NT2/D1 (cell line): ENCODE measurements at regions not wholly inside any gene's neighbourhood (a gene's known extent, or its start where the extent isn't known, plus 50 kb on each side); places are given as distances from the start of the nearest gene placed in this dataset.

Experiments used
- DNase-seq: peaks from one replicate; pipeline ENCODE4 v3.0.0-alpha.2; 2011; ENCODE audit warnings: low read depth, low spot score
- H3K27me3 ChIP-seq: 2 replicates; pipeline ENCODE4 v1.6.0; 2011; ENCODE audit warnings: mild to moderate bottlenecking; ENCODE audit not compliant: insufficient read length, insufficient read depth
- H3K36me3 ChIP-seq: 2 replicates; pipeline ENCODE4 v1.6.1; 2011; ENCODE audit warnings: mild to moderate bottlenecking, low read length, mixed read lengths; ENCODE audit not compliant: insufficient read depth, insufficient read length
- H3K4me1 ChIP-seq: 2 replicates; pipeline ENCODE4 v1.5.1; 2011; ENCODE audit not compliant: insufficient read depth, insufficient read length
- H3K4me3 ChIP-seq: 2 replicates; pipeline ENCODE4 v1.5.1; 2011; ENCODE audit warnings: low read depth; ENCODE audit not compliant: insufficient read length
- H3K9ac ChIP-seq: 2 replicates; pipeline ENCODE4 v1.6.0; 2011; ENCODE audit warnings: low read depth; ENCODE audit not compliant: insufficient read length
- H3K9me3 ChIP-seq: 2 replicates; pipeline ENCODE4 v1.5.1; 2011; ENCODE audit warnings: mild to moderate bottlenecking, low read length; ENCODE audit not compliant: insufficient read depth
- SUZ12 ChIP-seq: IDR thresholded peaks from 2 replicates; pipeline ENCODE4 v1.6.1; 2011; ENCODE audit not compliant: insufficient read length, insufficient read depth; ENCODE audit errors: extremely low read depth
- YY1 ChIP-seq: IDR thresholded peaks from 2 replicates; pipeline ENCODE4 v1.6.1; 2011; ENCODE audit not compliant: insufficient read length, insufficient read depth
- ZNF274 ChIP-seq: IDR thresholded peaks from 2 replicates; pipeline ENCODE4 v1.6.1; 2011; ENCODE audit warnings: mild to moderate bottlenecking, low read depth, low read length

DNA sequence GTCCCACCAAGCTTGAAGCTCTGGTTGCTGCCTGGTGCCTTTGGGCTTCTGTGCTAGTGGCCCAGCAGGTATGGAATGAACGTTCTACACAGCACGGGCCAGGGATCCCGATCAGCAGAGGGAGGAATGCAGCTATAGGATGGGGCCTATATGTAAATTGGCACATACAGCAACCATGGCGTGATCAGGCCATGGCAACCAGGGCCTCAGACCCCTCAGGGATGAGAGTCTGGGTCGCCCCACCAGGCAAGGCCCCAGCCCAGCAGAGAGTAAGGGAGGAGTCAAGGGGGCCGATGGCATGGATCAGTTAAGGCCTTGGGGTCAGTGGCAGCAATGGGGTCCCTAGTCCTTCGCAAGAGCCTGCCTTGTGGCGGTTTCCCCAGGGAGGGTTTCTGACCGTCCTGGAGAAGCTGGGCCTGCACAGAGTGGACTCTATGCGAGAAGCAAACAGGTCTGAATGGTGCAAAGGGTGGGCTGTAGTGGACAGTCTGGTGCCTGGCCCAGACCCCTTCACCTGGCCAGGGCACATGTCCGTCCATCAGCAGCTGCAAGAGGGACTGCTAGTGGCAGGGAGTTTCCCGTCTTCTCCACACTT lies 98.2 kb upstream of the SLC22A11 start:
- no peak overlapping the region for H3K9ac ChIP-seq
- DNase-seq: no peak
- H3K27me3 ChIP-seq: no peaks in the 10 kb centered on the region
- TF ChIP-seq SUZ12 (no peak), YY1 (no peak), ZNF274 (no peak)
- H3K4me3 ChIP-seq: no peak overlapping the region
- H3K4me1 ChIP-seq: no peaks in the 10 kb centered on the region
- no peaks in the 10 kb centered on the region for H3K36me3 ChIP-seq
- H3K9me3 ChIP-seq: peaks cover 4% of the 10 kb centered on the region; the same call in 1 of the 2 replicates

DNA sequence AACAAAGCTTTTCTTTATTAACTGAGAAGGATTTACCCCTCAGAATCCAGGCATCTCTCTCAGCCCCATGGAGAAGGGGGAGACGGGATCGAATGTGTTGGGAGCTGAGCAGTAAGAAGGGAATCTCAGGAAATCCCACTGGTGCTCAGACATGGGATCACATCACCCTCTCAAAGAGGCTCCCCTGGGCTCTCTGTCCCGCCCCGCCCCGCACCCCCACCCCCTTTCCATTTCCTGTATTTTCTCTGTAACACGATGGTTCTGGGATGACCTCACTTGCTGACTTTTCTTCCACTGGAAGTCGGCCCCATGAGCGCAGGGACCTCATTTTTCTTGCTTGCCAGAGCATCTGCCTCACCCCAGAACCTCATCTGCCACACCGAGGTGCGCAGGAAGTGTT lies 96.7 kb upstream of the SLC22A11 start:
- Histone ChIP-seq H3K27me3 (no peaks in the 10 kb centered on the region), H3K4me1 (no peaks in the 10 kb centered on the region), H3K36me3 (no peaks in the 10 kb centered on the region), H3K4me3 (no peak overlapping the region), H3K9ac (no peak overlapping the region), H3K9me3 (no peaks in the 10 kb centered on the region)
- TF ChIP-seq ZNF274: no peak
- TF ChIP-seq SUZ12: no peak
- TF ChIP-seq YY1: no peak
- DNase-seq: no peak

DNA sequence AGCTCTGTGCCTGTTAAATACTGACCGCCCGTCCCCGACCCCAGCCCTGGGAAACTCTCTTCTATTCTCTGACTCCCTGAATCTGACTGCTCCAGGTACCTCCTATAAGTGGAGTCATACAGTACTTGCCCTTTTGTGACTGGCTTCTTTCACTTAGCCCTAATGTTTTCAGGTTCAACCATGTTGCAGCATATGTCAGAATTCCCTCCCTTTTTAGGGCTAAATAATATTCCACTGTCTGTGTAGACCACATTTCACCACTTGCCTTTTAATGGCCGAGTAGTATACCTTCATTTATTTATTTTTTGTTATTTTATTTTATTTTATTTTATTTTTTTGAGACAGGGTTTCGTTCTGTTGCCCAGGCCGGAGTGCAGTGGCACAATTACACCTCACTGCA lies 96.1 kb upstream of the SLC22A11 start:
- no peak overlapping the region for H3K4me3 ChIP-seq
- DNase-seq: no peak
- H3K9ac ChIP-seq: no peak overlapping the region
- TF ChIP-seq YY1: no peak
- H3K9me3 ChIP-seq: no peaks in the 10 kb centered on the region
- no peaks in the 10 kb centered on the region for H3K27me3 ChIP-seq
- no peaks in the 10 kb centered on the region for H3K4me1 ChIP-seq
- H3K36me3 ChIP-seq: no peaks in the 10 kb centered on the region

- DNase-seq: no peak
- H3K4me1 ChIP-seq: no peaks in the 10 kb centered on the region
- H3K9ac ChIP-seq: no peak overlapping the region
- no peak overlapping the region for H3K4me3 ChIP-seq
- TF ChIP-seq SUZ12 (no peak), ZNF274 (no peak), YY1 (no peak)
- H3K36me3 ChIP-seq: no peaks in the 10 kb centered on the region
- no peaks in the 10 kb centered on the region for H3K27me3 ChIP-seq
- H3K9me3 ChIP-seq: no peaks in the 10 kb centered on the region
These were observed 94.7 kb upstream of the SLC22A11 start for GRCh38 chr11:64461081-64461480.

DNA sequence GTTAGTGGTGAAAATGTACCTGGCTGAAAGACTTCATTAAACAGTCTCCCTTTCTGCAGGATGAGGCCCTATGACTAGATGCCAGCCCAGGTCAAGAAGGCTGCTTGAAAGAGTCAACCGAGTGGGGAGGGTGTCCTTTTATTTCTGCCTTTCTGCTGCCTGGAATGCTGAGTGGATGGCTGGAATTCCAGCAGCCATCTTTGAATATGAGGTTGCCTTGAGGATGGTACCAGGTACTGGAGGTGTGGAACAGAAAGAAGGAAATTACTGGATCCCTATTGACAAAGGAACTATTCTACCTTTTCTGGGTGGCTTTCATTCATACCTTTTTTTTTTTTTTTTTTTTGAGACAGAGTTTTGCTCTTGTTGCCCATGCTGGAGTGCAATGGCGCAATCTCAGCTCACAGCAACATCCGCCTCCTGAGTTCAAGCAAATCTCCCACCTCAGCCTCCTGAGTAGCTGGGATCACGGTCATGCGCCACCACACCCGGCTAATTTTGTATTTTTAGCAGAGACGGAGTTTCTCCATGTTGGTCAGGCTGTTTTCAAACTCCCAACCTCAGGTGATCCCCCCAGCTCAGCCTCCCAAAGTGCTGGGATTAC lies 89.5 kb upstream of the SLC22A11 start:
- Histone ChIP-seq H3K4me1 (no peaks in the 10 kb centered on the region), H3K9ac (no peak overlapping the region), H3K27me3 (peaks cover 4% of the 10 kb centered on the region), H3K9me3 (no peaks in the 10 kb centered on the region), H3K36me3 (no peaks in the 10 kb centered on the region), H3K4me3 (no peak overlapping the region)
- no peak for DNase-seq
- TF ChIP-seq SUZ12: no peak
- TF ChIP-seq ZNF274: no peak
- TF ChIP-seq YY1: no peak

DNA sequence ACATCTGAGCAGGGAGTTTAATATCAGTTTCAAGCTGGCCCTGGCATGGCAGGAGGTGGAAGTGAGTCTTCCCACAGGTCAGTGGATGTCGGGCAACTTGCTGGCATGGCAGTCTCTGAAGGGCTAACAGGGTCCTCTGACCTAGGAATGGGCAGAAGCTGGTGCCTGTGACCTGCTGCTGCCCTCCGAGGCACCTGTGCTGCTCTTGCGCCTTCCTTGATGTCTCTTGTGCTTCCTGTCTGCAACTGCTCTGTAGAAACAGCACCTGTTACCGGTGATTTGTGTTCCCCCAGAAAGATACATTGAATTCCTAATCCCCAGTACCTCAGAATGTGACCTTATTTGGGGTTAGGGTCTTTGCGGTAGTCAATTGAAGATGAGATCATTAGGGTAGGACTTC lies 86.5 kb upstream of the SLC22A11 start:
- no peak overlapping the region for H3K9ac ChIP-seq
- no peak overlapping the region for H3K4me3 ChIP-seq
- no peak for DNase-seq
- TF ChIP-seq YY1 (no peak), ZNF274 (no peak), SUZ12 (no peak)
- H3K4me1 ChIP-seq: no peaks in the 10 kb centered on the region
- H3K36me3 ChIP-seq: no peaks in the 10 kb centered on the region
- H3K27me3 ChIP-seq: peaks cover 4% of the 10 kb centered on the region
- no peaks in the 10 kb centered on the region for H3K9me3 ChIP-seq

GRCh38 chr11:64472593-64473455 lies 82.9 kb upstream of the SLC22A11 start:
- Histone ChIP-seq H3K4me1 (peaks cover 11% of the 10 kb centered on the region), H3K27me3 (peaks cover 4% of the 10 kb centered on the region), H3K9ac (no peak overlapping the region), H3K36me3 (no peaks in the 10 kb centered on the region), H3K4me3 (no peak overlapping the region), H3K9me3 (no peaks in the 10 kb centered on the region)
- DNase-seq: no peak
- TF ChIP-seq YY1 (no peak), SUZ12 (no peak), ZNF274 (no peak)
